Breast epithelium (tissue), 4 donors: ENCODE measurements at regions not wholly inside any gene's neighbourhood (a gene's known extent, or its start where the extent isn't known, plus 50 kb on each side); places are given as distances from the start of the nearest gene placed in this dataset.

Experiments used
- DNase-seq, 2 donors: peaks; one replicate each; pipeline ENCODE4 v3.0.0-alpha.2; 2019; ENCODE audit warnings: low spot score in 2 of 2
- H3K27ac ChIP-seq, 2 donors: fragments of 200-600 bp; sonication (generic) in 1 of 2; one replicate each; pipeline ENCODE4 v1.5.1; 2016 to 2019; ENCODE audit warnings: mild to moderate bottlenecking in 1 of 2
- H3K27me3 ChIP-seq, 2 donors: fragments of 200-600 bp; sonication (generic) in 1 of 2; one replicate each; pipeline versions ENCODE4 v1.5.1 to v1.6.0; 2017 to 2019; ENCODE audit warnings: control low read depth in 1 of 2, mild to moderate bottlenecking in 1 of 2
- H3K36me3 ChIP-seq: fragments of 200-600 bp; one replicate; pipeline ENCODE4 v1.5.1; 2019
- H3K4me1 ChIP-seq, 2 donors: fragments of 200-600 bp; sonication (generic); one replicate each; pipeline ENCODE4 v1.5.1; 2016 to 2019; ENCODE audit warnings: control low read depth in 1 of 2
- H3K4me3 ChIP-seq, 3 donors: fragments of 200-600 bp; sonication (generic); 1 replicate in 2 of 3; 2 replicates in 1 of 3; pipeline ENCODE4 v1.5.1; 2016 to 2019; ENCODE audit warnings: mild to moderate bottlenecking in 3 of 3, moderate library complexity in 2 of 3
- H3K9me3 ChIP-seq, 2 donors: fragments of 200-600 bp; sonication (generic) in 1 of 2; one replicate each; pipeline ENCODE4 v1.5.1; 2016 to 2019; ENCODE audit warnings: control low read depth in 1 of 2
- CTCF ChIP-seq, 3 donors: fragments of 450-650 bp; IDR thresholded peaks; one replicate each; pipeline ENCODE4 v1.5.1; 2016 to 2017; ENCODE audit warnings: antibody characterized with exemption in 3 of 3, mild to moderate bottlenecking in 3 of 3, moderate library complexity in 3 of 3
- POLR2A ChIP-seq: fragments of 450-650 bp; IDR thresholded peaks from one replicate; pipeline ENCODE4 v1.6.1; 2016; ENCODE audit warnings: antibody characterized with exemption, mild to moderate bottlenecking, moderate library complexity
- POLR2AphosphoS5 ChIP-seq, 3 donors: sonication (generic); formaldehyde crosslinking; IDR thresholded peaks; one replicate each; pipeline ENCODE4 v1.6.1; 2017; ENCODE audit warnings: antibody characterized with exemption in 3 of 3
- intact Hi-C: fragments of 100-400 bp; cut with DNase I; formaldehyde crosslinking; loops from one replicate; pipeline ENCODE4 v1.15.1; 2023; ENCODE audit warnings: low total_unique reads

- H3K4me3 ChIP-seq, result no peak overlapping the region
- no peak overlapping the region for H3K27ac ChIP-seq
- no peak for DNase-seq
- intact Hi-C loops, result no loop called here
- H3K27me3 ChIP-seq, result no peaks in the 10 kb centered on the region
- H3K36me3 ChIP-seq, result no peaks in the 10 kb centered on the region
- no peaks in the 10 kb centered on the region for H3K9me3 ChIP-seq
- no peaks in the 10 kb centered on the region for H3K4me1 ChIP-seq
- TF ChIP-seq POLR2A (no peak), POLR2AphosphoS5 (IDR thresholded peaks at IDR 0.05) (no peak), CTCF (IDR thresholded peaks at IDR 0.05) (no peak)
Measured at GRCh38 chr18:22507055-22507454, 89.3 kb upstream of the CTAGE1 start.

- TF ChIP-seq POLR2A, result no peak
- no peak for TF ChIP-seq CTCF (IDR thresholded peaks at IDR 0.05)
- no peak for TF ChIP-seq POLR2AphosphoS5 (IDR thresholded peaks at IDR 0.05)
- Histone ChIP-seq H3K4me3 (no peak overlapping the region), H3K36me3 (no peaks in the 10 kb centered on the region), H3K27ac (no peak overlapping the region), H3K27me3 (no peaks in the 10 kb centered on the region), H3K4me1 (no peaks in the 10 kb centered on the region), H3K9me3 (no peaks in the 10 kb centered on the region)
- intact Hi-C loops, result no loop called here
- DNase-seq, result no peak
Measured at GRCh38 chr18:22509423-22509822, 91.7 kb upstream of the CTAGE1 start.

- H3K27ac ChIP-seq, result no peak overlapping the region
- no peak for DNase-seq
- TF ChIP-seq POLR2A (no peak), CTCF (IDR thresholded peaks at IDR 0.05) (no peak), POLR2AphosphoS5 (IDR thresholded peaks at IDR 0.05) (no peak)
- H3K27me3 ChIP-seq, result no peaks in the 10 kb centered on the region
- H3K9me3 ChIP-seq, result no peaks in the 10 kb centered on the region
- no peaks in the 10 kb centered on the region for H3K36me3 ChIP-seq
- no peak overlapping the region for H3K4me3 ChIP-seq
- H3K4me1 ChIP-seq, result no peaks in the 10 kb centered on the region
- intact Hi-C loops, result no loop called here
Measured at GRCh38 chr18:22510697-22511096, 93.0 kb upstream of the CTAGE1 start.

- H3K4me1 ChIP-seq, result no peaks in the 10 kb centered on the region
- no peak for DNase-seq
- intact Hi-C loops, result no loop called here
- H3K36me3 ChIP-seq, result no peaks in the 10 kb centered on the region
- no peak overlapping the region for H3K4me3 ChIP-seq
- H3K9me3 ChIP-seq, result no peaks in the 10 kb centered on the region
- no peaks in the 10 kb centered on the region for H3K27me3 ChIP-seq
- TF ChIP-seq CTCF (IDR thresholded peaks at IDR 0.05), result no peak
- no peak for TF ChIP-seq POLR2AphosphoS5 (IDR thresholded peaks at IDR 0.05)
- TF ChIP-seq POLR2A, result no peak
- H3K27ac ChIP-seq, result no peak overlapping the region
Measured at GRCh38 chr18:22513721-22514481, 96.2 kb upstream of the CTAGE1 start.

GRCh38 chr18:22514655-22515054 is 96.9 kb upstream of the CTAGE1 start:
- TF ChIP-seq POLR2A (no peak), CTCF (IDR thresholded peaks at IDR 0.05) (no peak), POLR2AphosphoS5 (IDR thresholded peaks at IDR 0.05) (no peak)

More at GRCh38 chr18:22514655-22515054, 96.9 kb upstream of the CTAGE1 start:
- Histone ChIP-seq H3K4me1 (no peaks in the 10 kb centered on the region), H3K36me3 (no peaks in the 10 kb centered on the region), H3K4me3 (no peak overlapping the region), H3K9me3 (no peaks in the 10 kb centered on the region), H3K27ac (no peak overlapping the region), H3K27me3 (no peaks in the 10 kb centered on the region)
- intact Hi-C loops, result no loop called here
- DNase-seq, result no peak
